LNCAP (cell line): ENCODE measurements at regions not wholly inside any gene's neighbourhood (a gene's known extent, or its start where the extent isn't known, plus 50 kb on each side); places are given as distances from the start of the nearest gene placed in this dataset.

Experiments used
- CTCF ChIP-seq: fragments of 450-650 bp; IDR thresholded peaks from 2 replicates; pipeline ENCODE4 v1.5.1; 2017; ENCODE audit warnings: mild to moderate bottlenecking

- no peak for TF ChIP-seq CTCF
Observed at GRCh38 chr5:56647099-56647850, 168.1 kb upstream of the MAP3K1 start.

GRCh38 chr5:56641635-56642260 lies 173.6 kb upstream of the MAP3K1 start:
- TF ChIP-seq CTCF: no peak

GRCh38 chr5:56640763-56641406 lies 174.5 kb upstream of the MAP3K1 start:
- no peak for TF ChIP-seq CTCF

- TF ChIP-seq CTCF: no peak
Observed at GRCh38 chr5:56639476-56639875, 175.9 kb upstream of the MAP3K1 start.

- TF ChIP-seq CTCF: no peak
Observed at GRCh38 chr5:56638768-56639238, 176.5 kb upstream of the MAP3K1 start.

- TF ChIP-seq CTCF: no peak
Observed at GRCh38 chr5:56638061-56638621, 177.2 kb upstream of the MAP3K1 start.

GRCh38 chr5:56637321-56637920 lies 177.9 kb upstream of the MAP3K1 start:
- no peak for TF ChIP-seq CTCF
